Gastroesophageal sphincter (tissue), 3 donors: ENCODE measurements at regions not wholly inside any gene's neighbourhood (a gene's known extent, or its start where the extent isn't known, plus 50 kb on each side); places are given as distances from the start of the nearest gene placed in this dataset.

Experiments used
- EP300 ChIP-seq: sonication (generic); formaldehyde crosslinking; IDR thresholded peaks from one replicate; pipeline ENCODE4 v1.6.1; 2017; ENCODE audit warnings: antibody characterized with exemption, mild to moderate bottlenecking
- POLR2A ChIP-seq, 2 donors: fragments of 450-650 bp; IDR thresholded peaks; one replicate each; pipeline ENCODE4 v1.6.1; 2017; ENCODE audit warnings: antibody characterized with exemption in 2 of 2, mild to moderate bottlenecking in 2 of 2, moderate library complexity in 1 of 2
- POLR2AphosphoS5 ChIP-seq: sonication (generic); formaldehyde crosslinking; IDR thresholded peaks from one replicate; pipeline ENCODE4 v1.6.1; 2017; ENCODE audit warnings: antibody characterized with exemption
- TF ChIP-seq, protein P1 (sequence below), 4 experiments: fragments of 200-600 bp in 2 of 4; fragments of 450-650 bp in 2 of 4; sonication (generic) in 1 of 4; IDR thresholded peaks; one replicate each; pipeline ENCODE4 v1.5.1; 2017 to 2019; ENCODE audit warnings: antibody characterized with exemption in 4 of 4, mild to moderate bottlenecking in 2 of 4, moderate library complexity in 2 of 4

DNA sequence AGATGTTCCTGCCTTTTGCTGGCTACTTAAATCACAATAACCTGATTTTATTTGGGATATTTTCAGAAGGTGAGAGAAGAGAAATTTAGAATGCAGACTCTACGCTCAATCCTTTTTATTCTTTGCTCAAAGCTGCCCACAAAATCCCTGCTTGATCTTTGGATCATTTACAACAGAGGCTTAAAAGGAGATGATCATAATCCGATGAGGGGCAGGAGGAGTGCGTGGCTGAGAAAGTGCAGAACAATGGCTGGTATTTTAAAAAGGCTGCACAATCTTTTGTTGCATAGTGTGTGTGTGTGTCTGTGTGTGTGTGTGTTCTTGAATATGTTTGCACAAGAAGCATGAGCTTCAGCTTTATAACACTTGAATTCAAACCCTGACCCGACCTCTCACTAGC, 256.3 kb upstream of the MYT1L start:
- TF ChIP-seq, protein P1, sequence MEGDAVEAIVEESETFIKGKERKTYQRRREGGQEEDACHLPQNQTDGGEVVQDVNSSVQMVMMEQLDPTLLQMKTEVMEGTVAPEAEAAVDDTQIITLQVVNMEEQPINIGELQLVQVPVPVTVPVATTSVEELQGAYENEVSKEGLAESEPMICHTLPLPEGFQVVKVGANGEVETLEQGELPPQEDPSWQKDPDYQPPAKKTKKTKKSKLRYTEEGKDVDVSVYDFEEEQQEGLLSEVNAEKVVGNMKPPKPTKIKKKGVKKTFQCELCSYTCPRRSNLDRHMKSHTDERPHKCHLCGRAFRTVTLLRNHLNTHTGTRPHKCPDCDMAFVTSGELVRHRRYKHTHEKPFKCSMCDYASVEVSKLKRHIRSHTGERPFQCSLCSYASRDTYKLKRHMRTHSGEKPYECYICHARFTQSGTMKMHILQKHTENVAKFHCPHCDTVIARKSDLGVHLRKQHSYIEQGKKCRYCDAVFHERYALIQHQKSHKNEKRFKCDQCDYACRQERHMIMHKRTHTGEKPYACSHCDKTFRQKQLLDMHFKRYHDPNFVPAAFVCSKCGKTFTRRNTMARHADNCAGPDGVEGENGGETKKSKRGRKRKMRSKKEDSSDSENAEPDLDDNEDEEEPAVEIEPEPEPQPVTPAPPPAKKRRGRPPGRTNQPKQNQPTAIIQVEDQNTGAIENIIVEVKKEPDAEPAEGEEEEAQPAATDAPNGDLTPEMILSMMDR (IDR thresholded peaks at IDR 0.05): no peak
- TF ChIP-seq POLR2A (IDR thresholded peaks at IDR 0.05) (no peak), POLR2AphosphoS5 (no peak), EP300 (no peak)
